ENCODE measurements at regions not wholly inside any gene's neighbourhood (a gene's known extent, or its start where the extent isn't known, plus 50 kb on each side); places are given as distances from the start of the nearest gene placed in this dataset.
"Not testable (repeated sequence)": the region's sequence is repeated elsewhere in the genome, so short reads cannot be mapped to it uniquely, and the experiment has no call there.

DNA sequence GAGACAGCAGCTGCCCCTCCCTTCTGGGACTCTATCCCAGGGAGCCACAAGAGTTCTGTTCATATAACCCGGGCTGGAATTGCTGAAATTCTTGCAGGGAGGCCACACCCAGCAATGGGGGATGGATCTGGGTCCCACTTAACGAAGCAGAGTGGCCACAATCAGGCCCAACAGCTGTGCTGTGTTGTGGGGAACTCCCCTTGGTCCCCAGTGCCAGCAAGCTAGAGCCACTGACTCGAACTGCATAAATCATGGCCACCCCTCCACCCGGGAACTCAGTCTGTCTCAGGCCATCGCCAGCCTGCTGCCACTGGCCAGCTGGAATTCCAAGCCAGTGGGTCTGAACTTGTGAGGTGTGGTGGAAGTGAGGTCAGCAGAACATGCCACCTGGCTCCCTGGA, 111.1 kb downstream of the KLF8 start:
- no peak for DNase-seq (ENCODE audit: low spot score)

DNA sequence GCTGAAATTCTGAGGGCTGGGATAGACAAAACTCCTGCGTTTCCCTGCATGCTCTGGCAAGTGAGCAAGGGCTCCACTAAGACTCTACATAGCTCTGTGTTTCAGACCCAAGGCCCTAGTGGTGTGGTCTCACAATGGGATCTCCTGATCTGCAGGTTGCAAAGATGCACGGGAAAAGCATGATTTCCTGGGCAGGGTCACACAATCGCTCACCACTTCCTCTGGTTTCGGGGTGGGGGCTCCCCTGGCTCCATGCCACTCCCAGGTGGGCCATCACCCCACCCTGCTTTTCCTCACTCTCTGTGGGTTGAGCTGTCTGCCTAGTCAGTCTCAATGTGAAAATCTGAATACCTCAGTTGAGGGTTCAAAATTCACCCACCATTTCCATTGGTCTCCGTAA, 111.5 kb downstream of the KLF8 start:
- DNase-seq (ENCODE audit: low spot score), result no peak

DNA sequence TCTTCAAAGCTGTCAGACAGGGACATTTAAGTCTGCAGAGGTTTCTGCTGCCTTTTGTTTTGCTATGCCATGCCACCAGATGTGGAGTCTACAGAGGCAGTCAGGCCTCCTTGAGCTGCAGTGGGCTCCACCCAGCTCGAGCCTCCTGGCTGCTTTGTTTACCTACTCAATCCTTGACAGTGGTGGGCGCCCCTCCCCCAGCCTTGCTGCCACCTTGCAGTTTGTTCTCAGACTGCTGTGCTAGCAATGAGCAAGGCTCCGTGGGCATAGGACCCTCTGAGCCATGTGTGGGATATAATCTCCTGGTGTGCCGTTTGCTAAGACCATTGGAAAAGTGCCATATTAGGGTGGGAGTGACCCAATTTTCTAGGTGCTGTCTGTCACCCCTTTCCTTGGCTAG, 126.0 kb downstream of the KLF8 start:
- not testable (repeated sequence) for DNase-seq (ENCODE audit: low spot score)

DNA sequence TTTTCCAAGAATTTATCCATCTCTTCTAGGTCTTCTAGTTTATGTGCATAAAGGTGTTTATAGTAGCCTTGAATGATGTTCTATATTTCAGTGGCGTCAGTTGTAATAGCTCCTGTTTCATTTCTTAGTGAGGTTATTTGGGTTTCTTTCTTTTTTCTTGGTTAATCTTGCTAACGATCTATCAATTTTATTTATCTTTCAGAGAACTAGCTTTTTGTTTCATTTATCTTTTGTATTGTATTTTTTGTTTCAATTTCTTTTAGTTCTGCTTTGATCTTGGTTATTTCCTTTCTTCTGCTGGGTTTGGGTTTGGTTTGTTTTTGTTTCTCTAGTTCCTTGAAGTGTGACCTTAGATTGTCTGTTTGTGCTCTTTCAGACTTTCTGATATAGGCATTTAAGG, 133.0 kb downstream of the KLF8 start:
- not testable (repeated sequence) for DNase-seq (ENCODE audit: low spot score)

DNA sequence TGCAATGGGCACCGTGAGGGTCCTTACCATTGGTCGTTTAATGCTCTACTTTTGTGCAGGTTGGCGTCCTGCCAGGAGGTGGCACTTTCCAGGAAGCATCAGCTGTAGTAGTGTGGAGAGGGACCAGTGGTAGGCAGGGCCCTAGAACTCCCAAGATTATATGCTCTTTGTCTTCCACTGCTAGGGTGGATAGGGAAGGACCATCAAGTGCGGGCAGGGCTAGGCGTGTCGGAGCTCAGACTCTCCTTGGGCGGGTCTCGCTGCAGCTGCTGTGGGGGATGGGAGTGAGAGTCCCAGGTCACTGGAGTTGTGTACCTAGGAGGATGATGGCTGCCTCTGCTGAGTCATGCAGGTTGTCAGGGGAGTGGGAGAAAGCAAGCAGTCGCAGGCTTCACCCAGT, 134.7 kb downstream of the KLF8 start:
- no peak for DNase-seq (ENCODE audit: low spot score)

DNA sequence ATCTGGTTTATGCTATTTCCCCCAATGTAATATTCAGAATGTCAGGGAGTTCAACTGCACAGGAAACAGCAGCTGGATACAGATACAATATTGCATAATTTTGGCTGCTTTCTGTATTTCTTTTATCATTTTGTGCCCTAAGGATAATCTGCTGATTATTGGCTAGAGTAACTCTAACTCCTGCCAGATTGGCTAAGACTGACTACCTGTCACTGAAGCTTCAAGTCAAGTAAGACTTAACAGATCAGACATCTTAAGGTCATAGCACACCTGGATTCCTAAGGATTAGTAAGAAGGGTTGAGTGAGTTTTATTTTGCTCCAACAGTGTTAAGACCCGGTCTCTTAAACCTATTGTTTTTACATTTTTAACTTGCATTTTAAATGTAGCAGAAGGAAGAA, 136.8 kb downstream of the KLF8 start:
- DNase-seq (ENCODE audit: low spot score), result no peak

DNA sequence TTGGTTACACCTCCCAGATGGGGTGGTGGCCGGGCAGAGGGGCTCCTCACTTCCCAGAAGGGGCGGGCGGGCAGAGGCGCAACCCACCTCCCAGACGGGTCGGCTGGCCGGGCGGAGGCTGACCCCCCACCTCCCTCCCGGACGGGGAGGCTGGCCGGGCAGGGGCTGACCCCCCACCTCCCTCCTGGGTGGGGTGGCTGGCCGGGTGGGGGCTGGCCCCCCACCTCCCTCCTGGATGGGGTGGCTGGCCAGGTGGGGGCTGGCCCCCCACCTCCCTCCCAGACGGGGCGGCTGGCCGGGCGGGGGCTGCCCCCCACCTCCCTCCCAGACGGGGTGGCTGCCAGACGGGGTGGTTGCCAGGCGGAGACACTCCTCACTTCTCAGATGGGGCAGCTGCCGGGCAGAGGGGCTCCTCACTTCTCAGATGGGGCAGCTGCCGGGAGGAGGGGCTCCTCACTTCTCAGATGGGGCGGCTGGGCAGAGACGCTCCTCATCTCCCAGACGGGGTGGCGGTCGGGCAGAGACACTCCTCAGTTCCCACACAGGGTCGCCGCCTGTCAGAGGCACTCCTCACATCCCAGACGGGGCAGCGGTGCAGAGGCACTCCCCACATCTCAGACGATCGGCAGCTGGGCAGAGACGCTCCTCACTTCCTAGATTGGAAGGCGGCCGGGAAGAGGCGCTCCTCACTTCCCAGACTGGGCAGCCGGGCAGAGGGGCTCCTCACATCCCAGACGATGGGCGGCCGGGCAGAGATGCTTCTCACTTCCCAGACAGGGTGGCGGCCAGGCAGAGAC, 148.0 kb downstream of the KLF8 start:
- not testable (repeated sequence) for DNase-seq (ENCODE audit: low spot score)

DNA sequence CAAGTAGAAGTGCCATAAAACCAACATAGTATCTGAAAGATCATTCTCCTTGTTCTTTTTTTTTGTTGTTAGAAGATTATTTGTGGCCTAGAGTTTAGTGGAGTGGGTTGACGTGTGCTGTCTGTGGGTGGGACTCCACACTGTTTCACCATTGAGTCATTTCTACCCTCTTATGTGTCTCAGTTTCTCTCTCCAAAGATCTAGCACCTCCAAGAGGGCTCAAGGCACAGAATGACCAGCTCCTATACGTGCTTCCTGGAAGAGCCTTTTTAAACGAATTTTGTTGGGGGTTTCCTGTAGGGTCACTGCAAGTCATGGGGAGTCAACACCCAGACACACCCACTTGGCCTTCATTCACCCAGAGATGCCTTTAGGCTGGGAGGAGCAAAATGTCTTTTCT, 150.1 kb downstream of the KLF8 start:
- no peak for DNase-seq (ENCODE audit: low spot score)

DNA sequence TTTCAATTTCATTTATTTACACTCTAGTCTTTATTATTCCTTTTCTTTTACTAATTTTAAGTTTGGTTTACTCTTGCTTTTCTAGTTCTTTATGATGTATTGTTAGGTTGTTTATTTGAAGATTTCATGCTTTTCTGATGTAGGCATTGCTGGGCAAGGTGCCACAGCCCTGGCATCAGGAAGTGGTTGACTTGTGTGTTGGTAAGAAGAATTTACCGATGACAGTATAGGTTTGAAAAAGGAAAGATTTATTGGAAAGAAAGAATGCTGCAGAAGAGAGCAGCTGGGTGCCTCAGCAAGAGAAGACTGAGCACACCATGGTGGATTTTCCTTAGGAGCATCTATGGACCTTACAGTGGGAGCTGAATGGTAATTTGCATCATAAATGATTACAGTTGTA, 153.2 kb downstream of the KLF8 start:
- no peak for DNase-seq (ENCODE audit: low spot score)

DNA sequence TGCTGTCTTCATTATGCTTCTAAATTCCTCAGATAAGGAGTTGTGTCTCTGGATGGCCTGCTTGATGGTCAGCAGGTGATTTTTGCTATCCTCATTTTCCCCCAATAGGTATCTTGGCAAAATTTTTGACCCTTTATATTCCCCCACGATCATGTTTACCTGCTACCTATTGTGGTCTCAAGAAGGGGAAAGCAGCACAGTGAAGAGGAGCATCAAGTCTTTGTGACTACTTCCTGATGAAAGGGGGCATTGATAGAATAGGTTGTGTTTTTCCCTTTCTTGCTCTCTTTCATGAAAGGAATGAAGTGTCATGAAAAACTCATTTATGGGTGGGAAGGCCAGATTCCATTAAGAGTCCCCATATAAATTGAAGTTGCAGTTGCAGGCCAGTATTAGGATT, 153.8 kb downstream of the KLF8 start:
- DNase-seq (ENCODE audit: low spot score), result no peak

DNA sequence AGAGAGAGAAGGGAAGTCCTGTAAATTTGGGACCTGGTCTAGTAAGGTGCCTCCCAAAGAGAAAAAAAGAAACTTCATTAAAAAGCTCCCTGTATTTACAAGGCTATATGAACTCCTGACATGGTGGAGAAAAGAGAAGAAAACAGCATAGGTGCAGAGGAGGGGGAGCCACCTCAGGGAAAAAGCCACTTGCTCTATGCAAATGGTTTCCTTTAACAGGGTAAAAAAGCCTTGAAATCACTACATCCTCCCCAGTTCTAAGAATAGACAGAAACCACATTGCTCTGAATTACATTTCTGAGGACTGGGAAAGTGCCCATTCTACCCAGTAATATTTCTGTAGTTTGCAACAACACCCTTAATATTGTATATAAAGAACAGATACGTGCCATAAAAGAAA, 165.5 kb downstream of the KLF8 start:
- DNase-seq (ENCODE audit: low spot score), result no peak

DNA sequence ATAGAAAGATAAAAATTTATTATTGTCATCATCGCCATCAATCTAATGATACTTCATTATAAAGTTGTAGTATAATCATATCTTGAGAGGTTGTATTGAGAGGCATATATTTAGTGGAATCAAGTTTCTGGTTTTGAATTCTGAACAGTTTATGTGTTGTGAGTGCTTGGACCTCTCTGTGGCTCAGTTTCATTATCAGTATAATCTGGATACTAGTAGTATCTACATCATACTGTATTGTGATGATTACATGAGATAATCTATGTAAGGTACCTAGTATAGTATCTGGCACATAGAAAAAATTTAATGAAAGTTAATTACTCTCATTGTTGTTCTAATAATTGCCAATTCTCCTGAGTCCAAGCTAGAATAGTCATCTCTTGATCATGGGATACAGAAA, 161.2 kb upstream of the UBQLN2 start:
- DNase-seq (ENCODE audit: low spot score), result no peak

DNA sequence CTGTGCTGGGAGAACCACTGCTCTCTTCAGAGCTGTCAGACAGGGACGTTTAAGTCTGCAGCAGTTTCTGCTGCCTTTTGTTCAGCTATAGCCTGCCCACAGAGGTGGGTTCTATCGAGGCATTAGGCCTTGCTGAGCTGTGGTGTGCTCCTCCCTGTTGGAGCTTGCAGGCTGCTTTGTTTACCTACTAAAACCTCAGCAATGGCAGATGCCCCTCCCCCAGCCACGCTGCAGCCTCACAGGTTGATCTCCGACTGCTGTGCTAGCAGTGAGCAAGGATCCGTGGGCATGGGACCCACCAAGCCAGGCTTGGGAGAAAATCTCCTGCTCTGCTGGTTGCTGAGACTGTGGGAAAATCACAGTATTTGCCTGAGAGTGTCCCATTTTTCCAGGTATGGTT, 133.8 kb upstream of the UBQLN2 start:
- no peak for DNase-seq (ENCODE audit: low spot score)

DNA sequence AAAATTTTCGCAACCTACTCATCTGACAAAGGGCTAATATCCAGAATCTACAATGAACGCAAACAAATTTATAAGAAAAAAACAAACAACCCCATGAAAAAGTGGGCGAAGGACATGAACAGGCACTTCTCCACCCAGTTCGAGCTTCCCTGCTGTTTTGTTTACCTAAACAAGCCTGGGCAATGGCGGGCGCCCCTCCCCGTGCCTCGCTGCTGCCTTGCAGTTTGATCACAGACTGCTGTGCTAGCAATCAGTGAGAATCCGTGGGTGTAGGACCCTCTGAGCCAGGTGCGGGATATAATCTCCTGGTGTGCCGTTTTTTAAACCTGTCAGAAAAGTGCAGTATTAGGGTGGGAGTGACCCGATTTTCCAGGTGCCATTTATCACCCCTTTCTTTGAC, 111.4 kb upstream of the UBQLN2 start:
- DNase-seq (ENCODE audit: low spot score), result not testable (repeated sequence)

DNA sequence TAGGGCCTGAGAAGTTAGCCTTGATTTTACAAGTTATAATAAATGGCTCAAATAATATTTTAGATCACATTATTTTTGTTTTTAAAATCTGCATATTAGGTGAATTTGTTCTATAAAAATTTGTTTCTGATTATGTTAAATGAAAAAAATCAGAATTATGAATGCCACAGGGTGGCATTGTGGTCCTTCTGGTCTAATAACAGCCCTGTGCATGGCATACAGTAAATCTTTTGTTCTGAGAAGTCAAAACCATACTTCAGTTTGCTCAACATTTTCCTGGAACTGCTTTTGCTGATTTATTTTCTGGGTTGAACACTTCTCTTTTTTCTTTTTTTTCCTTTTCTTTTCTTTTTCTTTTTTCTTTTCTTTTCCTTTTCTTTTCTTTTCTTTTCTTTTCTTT, 101.0 kb upstream of the UBQLN2 start:
- DNase-seq (ENCODE audit: low spot score), result no peak

DNA sequence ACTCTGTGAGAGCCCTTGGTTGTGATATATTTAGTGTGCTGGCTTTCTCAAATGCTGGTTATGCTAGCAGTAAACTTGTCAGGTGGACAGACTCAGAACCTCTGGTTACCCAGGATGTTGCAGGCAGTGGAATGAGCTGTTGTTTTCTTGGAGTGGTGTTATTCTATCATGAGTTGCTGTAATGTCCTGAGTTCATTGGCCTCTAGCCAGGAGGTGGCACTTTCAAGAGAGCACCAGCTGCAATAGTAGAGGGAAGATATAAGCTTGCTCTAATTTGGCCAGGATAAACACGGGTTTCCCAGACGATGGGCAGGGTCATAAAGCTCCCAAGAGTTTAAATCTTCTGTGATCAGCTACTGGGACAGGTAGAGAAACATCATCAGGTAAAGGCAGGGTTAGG, 95.0 kb upstream of the UBQLN2 start:
- DNase-seq (ENCODE audit: low spot score), result no peak

DNA sequence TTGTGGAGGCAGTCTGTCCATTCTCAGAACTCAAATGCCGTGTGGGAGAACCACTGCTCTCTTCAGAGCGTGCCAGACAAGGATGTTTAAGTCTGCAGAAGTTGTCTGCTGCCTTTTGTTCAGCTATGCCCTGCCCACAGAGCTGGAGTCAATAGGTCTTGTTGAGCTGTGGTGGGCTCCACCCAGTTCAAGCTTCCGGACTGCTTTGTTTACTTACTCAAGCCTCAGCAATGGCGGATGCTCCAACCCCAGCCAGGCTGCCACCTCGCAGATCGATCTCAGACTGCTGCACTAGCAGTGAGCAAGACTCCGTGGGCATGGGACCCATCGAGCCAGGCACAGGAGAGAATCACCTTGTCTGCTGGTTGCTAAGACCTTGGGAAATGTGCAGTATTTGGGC, 68.5 kb upstream of the UBQLN2 start:
- DNase-seq (ENCODE audit: low spot score), result not testable (repeated sequence)

DNA sequence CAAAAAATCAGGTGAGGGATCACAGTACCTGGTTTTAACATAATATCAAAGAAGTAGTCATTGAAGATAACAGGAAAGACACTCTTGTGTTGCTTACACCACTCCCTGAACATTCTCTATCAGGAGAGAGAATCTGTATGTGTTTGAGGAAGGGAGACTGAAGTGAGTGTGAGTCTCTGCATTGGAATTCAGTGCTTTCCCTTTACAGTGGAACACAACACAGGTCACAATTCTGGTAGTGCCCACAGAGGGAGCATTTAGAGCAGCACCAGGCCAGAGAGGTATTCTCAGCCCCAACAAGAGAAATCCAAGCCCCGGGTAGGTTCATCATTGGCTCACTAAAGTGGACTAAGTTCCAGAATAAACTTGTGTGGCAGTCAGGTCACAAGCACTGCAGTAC, 64.7 kb upstream of the UBQLN2 start:
- DNase-seq (ENCODE audit: low spot score), result no peak

DNA sequence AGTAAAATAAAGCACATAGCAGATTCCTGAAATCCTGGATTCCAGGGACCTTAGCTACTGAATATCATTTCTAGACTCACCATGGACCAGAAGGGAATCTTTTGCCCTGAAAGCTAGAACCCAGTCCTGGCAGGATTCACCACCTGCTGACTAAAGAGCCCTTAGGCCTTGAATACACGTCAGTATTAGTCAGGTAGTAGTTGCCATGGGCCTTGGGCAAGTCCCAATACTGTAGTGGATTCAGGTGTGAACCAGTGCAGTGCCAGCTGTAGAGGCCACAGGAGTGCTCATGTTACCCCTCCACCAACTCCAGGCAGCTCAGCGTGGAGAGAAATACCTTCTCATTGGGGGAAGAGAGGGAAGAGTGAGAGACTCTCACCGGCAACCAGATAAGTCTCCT, 64.1 kb upstream of the UBQLN2 start:
- DNase-seq (ENCODE audit: low spot score), result no peak

DNA sequence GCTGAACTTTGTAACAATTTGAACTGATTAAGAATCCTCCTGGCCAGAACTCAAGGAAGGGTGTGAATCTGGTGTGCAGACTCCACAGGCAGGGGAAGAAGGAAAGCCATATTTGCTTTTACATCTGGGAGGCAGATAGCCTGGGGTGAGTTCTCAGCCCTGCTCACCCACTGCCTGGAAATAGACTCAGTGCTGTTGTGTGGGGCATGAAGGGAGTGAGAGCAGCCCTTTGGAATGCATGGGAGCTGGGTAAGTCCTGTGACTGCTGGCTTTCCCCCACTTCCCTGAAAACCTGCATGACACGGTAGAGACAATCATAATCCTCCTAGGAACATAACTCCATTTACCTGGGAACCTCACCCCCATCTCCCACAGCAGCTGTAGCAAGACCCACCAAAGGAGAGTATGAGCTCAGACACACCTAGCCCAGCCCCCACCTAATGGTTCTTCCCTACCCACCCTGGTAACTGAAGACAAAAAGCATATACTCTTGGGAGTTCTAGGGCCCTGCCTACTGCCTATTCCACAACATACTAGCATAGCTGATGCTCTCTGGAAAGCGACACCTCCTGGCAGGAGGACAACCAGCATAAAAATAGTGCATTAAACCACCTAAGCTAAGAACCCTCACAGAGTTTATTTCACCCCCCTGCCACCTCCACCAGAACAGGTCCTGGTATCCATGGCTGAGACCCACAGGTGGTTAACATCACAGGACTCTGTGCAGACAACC, 59.3 kb upstream of the UBQLN2 start:
- peak; percentile 19 for DNase-seq (ENCODE audit: low spot score)

DNA sequence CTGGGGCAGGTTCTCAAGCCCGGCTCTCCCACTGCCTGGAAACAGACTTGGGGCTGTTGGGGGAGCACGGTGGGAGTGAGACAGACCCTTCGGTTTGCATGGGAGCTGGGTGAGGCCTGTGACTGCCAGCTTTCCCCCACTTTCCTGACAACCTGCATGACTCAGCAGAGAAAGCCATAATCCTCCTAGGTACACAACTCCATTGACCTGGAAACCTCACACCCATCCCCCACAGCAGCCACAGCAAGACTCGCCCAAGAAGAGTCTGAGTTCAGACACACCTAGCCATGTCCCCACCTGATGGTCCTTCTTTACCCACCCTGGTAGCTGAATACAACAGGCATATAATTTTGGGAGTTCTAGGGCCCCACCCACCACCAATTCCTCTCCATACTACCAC, 57.6 kb upstream of the UBQLN2 start:
- no peak for DNase-seq (ENCODE audit: low spot score)
